Rectal smooth muscle tissue (tissue), 1 donor: ENCODE measurements at regions not wholly inside any gene's neighbourhood (a gene's known extent, or its start where the extent isn't known, plus 50 kb on each side); places are given as distances from the start of the nearest gene placed in this dataset.

ENCODE experiments used
- H3K27ac ChIP-seq: one replicate; pipeline ENCODE4 v1.7.0; 2013; ENCODE audit warnings: low read depth, low read length, inconsistent platforms
- H3K27me3 ChIP-seq: one replicate; pipeline ENCODE4 v1.7.0; 2013; ENCODE audit warnings: low read length; ENCODE audit not compliant: control insufficient read depth, insufficient read depth
- H3K36me3 ChIP-seq: one replicate; pipeline ENCODE4 v1.7.0; 2013; ENCODE audit warnings: low read length; ENCODE audit not compliant: control insufficient read depth, insufficient read depth
- H3K4me1 ChIP-seq: one replicate; pipeline ENCODE4 v1.7.0; 2013; ENCODE audit warnings: low read length; ENCODE audit not compliant: control insufficient read depth, insufficient read depth
- H3K4me3 ChIP-seq: one replicate; pipeline ENCODE4 v1.7.0; 2013; ENCODE audit warnings: low read length
- H3K9ac ChIP-seq: one replicate; pipeline ENCODE4 v1.7.0; 2013; ENCODE audit warnings: low read length

- no peaks in the 10 kb centered on the region for H3K27me3 ChIP-seq
- no peak overlapping the region for H3K4me3 ChIP-seq
- H3K4me1 ChIP-seq = no peaks in the 10 kb centered on the region
- no peak overlapping the region for H3K9ac ChIP-seq
- H3K36me3 ChIP-seq = no peaks in the 10 kb centered on the region
- no peak overlapping the region for H3K27ac ChIP-seq
Measured at GRCh38 chr5:107149243-107150005, 521.3 kb downstream of the EFNA5 start.

GRCh38 chr5:107147589-107147988, 523.1 kb downstream of the EFNA5 start:
- Histone ChIP-seq H3K9ac (no peak overlapping the region), H3K36me3 (no peaks in the 10 kb centered on the region), H3K4me1 (no peaks in the 10 kb centered on the region), H3K27ac (no peak overlapping the region), H3K27me3 (no peaks in the 10 kb centered on the region), H3K4me3 (no peak overlapping the region)

- H3K9ac ChIP-seq = no peak overlapping the region
- no peaks in the 10 kb centered on the region for H3K36me3 ChIP-seq
- H3K4me3 ChIP-seq = no peak overlapping the region
- no peak overlapping the region for H3K27ac ChIP-seq
- H3K27me3 ChIP-seq = no peaks in the 10 kb centered on the region
- H3K4me1 ChIP-seq = no peaks in the 10 kb centered on the region
Measured at GRCh38 chr5:107146901-107147300, 523.8 kb downstream of the EFNA5 start.

GRCh38 chr5:107135391-107135790, 535.3 kb downstream of the EFNA5 start:
- Histone ChIP-seq H3K36me3 (no peaks in the 10 kb centered on the region), H3K9ac (no peak overlapping the region), H3K27ac (no peak overlapping the region), H3K4me3 (no peak overlapping the region), H3K27me3 (no peaks in the 10 kb centered on the region), H3K4me1 (no peaks in the 10 kb centered on the region)

- Histone ChIP-seq H3K9ac (no peak overlapping the region), H3K4me3 (no peak overlapping the region), H3K27me3 (no peaks in the 10 kb centered on the region), H3K36me3 (no peaks in the 10 kb centered on the region), H3K4me1 (no peaks in the 10 kb centered on the region), H3K27ac (no peak overlapping the region)
Measured at GRCh38 chr5:107134931-107135330, 535.8 kb downstream of the EFNA5 start.

GRCh38 chr5:107129051-107129450, 541.7 kb downstream of the EFNA5 start:
- Histone ChIP-seq H3K9ac (no peak overlapping the region), H3K27me3 (no peaks in the 10 kb centered on the region), H3K4me3 (no peak overlapping the region), H3K4me1 (no peaks in the 10 kb centered on the region), H3K27ac (no peak overlapping the region), H3K36me3 (no peaks in the 10 kb centered on the region)

- Histone ChIP-seq H3K27ac (no peak overlapping the region), H3K36me3 (no peaks in the 10 kb centered on the region), H3K4me3 (no peak overlapping the region), H3K4me1 (no peaks in the 10 kb centered on the region), H3K9ac (no peak overlapping the region), H3K27me3 (no peaks in the 10 kb centered on the region)
Measured at GRCh38 chr5:107127878-107128277, 542.9 kb downstream of the EFNA5 start.

GRCh38 chr5:107126341-107126740, 544.4 kb downstream of the EFNA5 start:
- no peak overlapping the region for H3K9ac ChIP-seq
- no peaks in the 10 kb centered on the region for H3K36me3 ChIP-seq
- no peak overlapping the region for H3K27ac ChIP-seq
- no peaks in the 10 kb centered on the region for H3K4me1 ChIP-seq
- no peaks in the 10 kb centered on the region for H3K27me3 ChIP-seq
- no peak overlapping the region for H3K4me3 ChIP-seq

- Histone ChIP-seq H3K4me3 (no peak overlapping the region), H3K9ac (no peak overlapping the region), H3K36me3 (no peaks in the 10 kb centered on the region), H3K4me1 (no peaks in the 10 kb centered on the region), H3K27me3 (no peaks in the 10 kb centered on the region), H3K27ac (no peak overlapping the region)
Measured at GRCh38 chr5:107124376-107124775, 546.4 kb downstream of the EFNA5 start.

GRCh38 chr5:107123014-107123413, 547.7 kb downstream of the EFNA5 start:
- H3K27ac ChIP-seq = no peak overlapping the region
- H3K9ac ChIP-seq = no peak overlapping the region
- H3K27me3 ChIP-seq = no peaks in the 10 kb centered on the region
- H3K4me1 ChIP-seq = no peaks in the 10 kb centered on the region
- no peaks in the 10 kb centered on the region for H3K36me3 ChIP-seq
- no peak overlapping the region for H3K4me3 ChIP-seq

- Histone ChIP-seq H3K9ac (no peak overlapping the region), H3K27ac (no peak overlapping the region), H3K27me3 (no peaks in the 10 kb centered on the region), H3K4me3 (no peak overlapping the region), H3K36me3 (no peaks in the 10 kb centered on the region), H3K4me1 (no peaks in the 10 kb centered on the region)
Measured at GRCh38 chr5:107121793-107122519, 548.8 kb downstream of the EFNA5 start.

- no peaks in the 10 kb centered on the region for H3K36me3 ChIP-seq
- H3K4me3 ChIP-seq = no peak overlapping the region
- H3K9ac ChIP-seq = no peak overlapping the region
- no peaks in the 10 kb centered on the region for H3K4me1 ChIP-seq
- no peak overlapping the region for H3K27ac ChIP-seq
- no peaks in the 10 kb centered on the region for H3K27me3 ChIP-seq
Measured at GRCh38 chr5:107119656-107120055, 551.1 kb downstream of the EFNA5 start.
